ENCODE measurements at regions not wholly inside any gene's neighbourhood (a gene's known extent, or its start where the extent isn't known, plus 50 kb on each side); places are given as distances from the start of the nearest gene placed in this dataset.

- Histone ChIP-seq H3K4me3 (ENCODE audit: control insufficient read depth in 2 of 3, extremely low read depth in 1 of 3, insufficient read depth in 2 of 3, low read depth in 1 of 3, low read length in 3 of 3) (no peak overlapping the region), H3K4me1 (ENCODE audit: control insufficient read depth, extremely low read depth, insufficient read depth, low read length) (no peaks in the 10 kb centered on the region), H3K4me2 (ENCODE audit: control insufficient read depth, extremely low read depth, insufficient read depth, low read depth, low read length) (no peak overlapping the region), H3K79me2 (ENCODE audit: control insufficient read depth, insufficient read depth, low read length) (no peaks in the 10 kb centered on the region), H4K20me1 (ENCODE audit: control insufficient read depth, extremely low read depth, insufficient read depth, low read length) (no peaks in the 10 kb centered on the region), H3K36me3 (ENCODE audit: control insufficient read depth in 2 of 2, extremely low read depth in 1 of 2, insufficient read depth in 2 of 2, low read length in 2 of 2) (no peaks in the 10 kb centered on the region), H3K9me1 (ENCODE audit: control insufficient read depth, extremely low read depth, insufficient read depth, low read length) (no peaks in the 10 kb centered on the region), H3K27me3 (ENCODE audit: control insufficient read depth, extremely low read depth, insufficient read depth, low read length) (no peaks in the 10 kb centered on the region), H3K27ac (ENCODE audit: control insufficient read depth, insufficient read depth, low read length) (no peak overlapping the region), H3K9me3 (ENCODE audit: control insufficient read depth, low read depth, low read length) (no peaks in the 10 kb centered on the region), H3K9ac (ENCODE audit: control insufficient read depth, extremely low read depth, insufficient read depth, low read length) (no peak overlapping the region), H2AFZ (ENCODE audit: control insufficient read depth, low read length) (no peak overlapping the region)
- dilution Hi-C loops (cut with MboI; ENCODE audit: extremely low pct_ligation_motif_present, low sequenced_read_pairs): no loop called here
- DNase-seq (ENCODE audit: low read depth, low spot score): no peak
- FAIRE-seq: no peak
- TF ChIP-seq EZH2 (IDR thresholded peaks at IDR 0.05; ENCODE audit: low read length): no peak
- TF ChIP-seq CTCF (optimal IDR thresholded peaks at IDR 0.05 in 1 of 3, IDR thresholded peaks at IDR 0.05 in 1 of 3, conservative IDR thresholded peaks at IDR 0.05 in 1 of 3; ENCODE audit: extremely low read depth in 1 of 3, insufficient read depth in 2 of 3, low read length in 3 of 3): no peak
These were observed 747.5 kb downstream of the NR2F2 start for GRCh38 chr15:97077975-97078374.

GRCh38 chr15:97078591-97078990, 748.1 kb downstream of the NR2F2 start:
- H2AFZ ChIP-seq (ENCODE audit: control insufficient read depth, low read length): no peak overlapping the region
- dilution Hi-C loops (cut with MboI; ENCODE audit: extremely low pct_ligation_motif_present, low sequenced_read_pairs): no loop called here

More at GRCh38 chr15:97078591-97078990, 748.1 kb downstream of the NR2F2 start:
- Histone ChIP-seq H3K4me3 (ENCODE audit: control insufficient read depth in 2 of 3, extremely low read depth in 1 of 3, insufficient read depth in 2 of 3, low read depth in 1 of 3, low read length in 3 of 3) (no peak overlapping the region), H3K9ac (ENCODE audit: control insufficient read depth, extremely low read depth, insufficient read depth, low read length) (no peak overlapping the region), H3K79me2 (ENCODE audit: control insufficient read depth, insufficient read depth, low read length) (no peaks in the 10 kb centered on the region), H3K36me3 (ENCODE audit: control insufficient read depth in 2 of 2, extremely low read depth in 1 of 2, insufficient read depth in 2 of 2, low read length in 2 of 2) (no peaks in the 10 kb centered on the region), H4K20me1 (ENCODE audit: control insufficient read depth, extremely low read depth, insufficient read depth, low read length) (no peaks in the 10 kb centered on the region), H3K27ac (ENCODE audit: control insufficient read depth, insufficient read depth, low read length) (no peak overlapping the region), H3K27me3 (ENCODE audit: control insufficient read depth, extremely low read depth, insufficient read depth, low read length) (no peaks in the 10 kb centered on the region), H3K9me1 (ENCODE audit: control insufficient read depth, extremely low read depth, insufficient read depth, low read length) (no peaks in the 10 kb centered on the region), H3K4me2 (ENCODE audit: control insufficient read depth, extremely low read depth, insufficient read depth, low read depth, low read length) (no peak overlapping the region), H3K9me3 (ENCODE audit: control insufficient read depth, low read depth, low read length) (no peaks in the 10 kb centered on the region), H3K4me1 (ENCODE audit: control insufficient read depth, extremely low read depth, insufficient read depth, low read length) (no peaks in the 10 kb centered on the region)
- TF ChIP-seq EZH2 (IDR thresholded peaks at IDR 0.05; ENCODE audit: low read length): no peak
- no peak for TF ChIP-seq CTCF (optimal IDR thresholded peaks at IDR 0.05 in 1 of 3, IDR thresholded peaks at IDR 0.05 in 1 of 3, conservative IDR thresholded peaks at IDR 0.05 in 1 of 3; ENCODE audit: extremely low read depth in 1 of 3, insufficient read depth in 2 of 3, low read length in 3 of 3)
- FAIRE-seq (no peak), DNase-seq (ENCODE audit: low read depth, low spot score) (no peak)
